LNCaP clone FGC (cell line): ENCODE measurements at regions not wholly inside any gene's neighbourhood (a gene's known extent, or its start where the extent isn't known, plus 50 kb on each side); places are given as distances from the start of the nearest gene placed in this dataset.

Experiments
- DNase-seq: peaks from one replicate; pipeline ENCODE4 v3.0.0-alpha.2; 2011; ENCODE audit warnings: low read depth
- H3K4me3 ChIP-seq: 2 replicates; pipeline ENCODE4 v1.5.1; 2011; ENCODE audit warnings: mild to moderate bottlenecking, low read depth, low read length, control low read depth
- CTCF ChIP-seq: IDR thresholded peaks from 2 replicates; pipeline ENCODE4 v1.5.1; 2012; ENCODE audit warnings: mild to moderate bottlenecking; ENCODE audit not compliant: control insufficient read depth, insufficient read depth; ENCODE audit errors: extremely low read depth

DNA sequence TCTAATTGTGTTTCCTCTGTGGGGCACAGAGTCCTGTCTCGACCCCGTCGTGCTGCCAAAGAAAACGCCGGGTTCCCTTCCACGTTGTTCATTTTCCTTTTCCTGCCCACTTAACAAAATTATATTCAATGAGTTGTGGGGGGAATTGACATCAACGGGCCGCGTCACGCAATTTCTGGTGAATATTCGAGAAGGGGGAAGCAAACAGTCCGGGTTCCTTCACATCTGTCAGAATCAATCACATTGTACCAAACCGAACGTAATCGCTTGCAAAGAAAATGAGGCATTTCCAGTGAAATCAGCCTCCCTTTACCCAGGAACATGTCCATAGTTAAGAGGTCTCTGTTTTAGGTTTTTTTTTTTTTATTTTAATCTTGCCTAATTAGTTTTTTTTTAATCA, 243.5 kb downstream of the SHOX start:
- TF ChIP-seq CTCF = no peak
- DNase-seq = no peak

DNA sequence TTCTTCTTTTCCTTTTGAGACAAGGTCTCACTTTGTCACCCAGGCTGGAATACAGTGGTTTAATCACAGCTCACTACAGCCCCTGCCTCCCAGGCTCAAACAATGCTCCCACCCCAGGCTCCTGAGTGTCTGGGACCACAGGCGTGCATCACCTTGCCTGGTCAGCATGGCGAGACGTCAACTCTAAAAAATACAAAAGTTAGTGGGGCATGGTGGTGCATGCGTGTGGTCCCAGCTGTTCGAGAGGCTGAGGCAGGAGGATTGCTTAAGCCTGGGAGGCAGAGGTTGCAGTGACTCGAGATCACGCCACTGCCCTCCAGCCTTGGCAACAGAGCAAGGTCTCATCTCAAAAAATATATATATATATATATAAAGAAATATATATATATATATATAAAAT, 242.4 kb downstream of the SHOX start:
- H3K4me3 ChIP-seq = no peak overlapping the region
- no peak for DNase-seq
- no peak for TF ChIP-seq CTCF

More for the DNA sequence above, 243.5 kb downstream of the SHOX start:
- no peak overlapping the region for H3K4me3 ChIP-seq

DNA sequence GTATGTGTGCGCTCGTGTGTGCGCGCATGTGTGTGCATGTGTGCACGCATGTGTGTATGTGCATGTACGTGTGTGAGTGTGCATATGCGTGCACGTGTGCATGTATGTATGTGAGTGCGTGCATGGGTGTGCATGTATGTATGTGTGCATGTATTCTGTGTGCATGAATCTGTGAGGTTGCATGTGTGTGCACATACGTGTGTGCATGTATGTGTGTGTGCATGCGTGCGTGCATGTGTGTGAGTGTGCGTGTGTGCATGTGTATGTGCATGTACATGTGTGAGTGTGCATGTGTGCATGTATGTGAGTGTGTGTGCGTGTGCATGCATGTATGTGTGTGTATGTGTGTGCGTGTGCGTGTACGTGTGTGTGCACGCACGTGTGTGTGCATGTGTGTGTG, 241.5 kb downstream of the SHOX start:
- TF ChIP-seq CTCF = no peak
- H3K4me3 ChIP-seq = no peak overlapping the region
- no peak for DNase-seq

- no peak for DNase-seq
- H3K4me3 ChIP-seq = no peak overlapping the region
- no peak for TF ChIP-seq CTCF
Measured at GRCh38 chrX:871626-872025, 241.0 kb downstream of the SHOX start.

- no peak for TF ChIP-seq CTCF
- DNase-seq = no peak
- H3K4me3 ChIP-seq = no peak overlapping the region
Measured at GRCh38 chrX:867966-868647, 237.5 kb downstream of the SHOX start.

- no peak for TF ChIP-seq CTCF
- DNase-seq = no peak
Measured at GRCh38 chrX:867502-867901, 236.9 kb downstream of the SHOX start.

DNA sequence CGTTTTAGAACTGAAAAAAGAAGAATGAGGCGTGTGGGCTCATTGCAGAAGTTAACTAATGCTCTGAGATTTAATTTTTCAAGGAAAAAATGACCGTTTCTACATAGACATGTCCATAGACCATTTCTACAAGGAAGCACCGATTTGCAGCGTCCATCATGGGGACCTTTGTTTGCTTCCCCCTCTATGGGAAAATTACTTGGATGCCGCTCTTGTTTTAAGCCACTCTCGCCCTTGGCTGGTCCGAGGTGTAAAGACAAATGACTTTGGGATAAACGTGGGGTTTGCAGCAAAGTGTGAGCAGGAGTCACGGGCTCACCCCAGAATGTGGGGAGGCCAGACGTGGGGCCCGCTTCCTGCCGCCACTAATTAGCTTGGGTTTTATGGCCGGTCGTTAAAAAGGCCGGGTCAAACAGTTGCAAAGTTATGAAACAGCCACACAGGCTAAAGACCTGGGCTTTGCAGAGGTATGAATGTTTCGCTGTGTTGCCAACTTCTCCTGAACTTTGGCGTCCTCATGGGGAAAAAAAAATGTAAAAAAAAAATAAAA, 235.9 kb downstream of the SHOX start:
- H3K4me3 ChIP-seq = no peak overlapping the region

More at GRCh38 chrX:867502-867901, 236.9 kb downstream of the SHOX start:
- no peak overlapping the region for H3K4me3 ChIP-seq

More for the DNA sequence above, 235.9 kb downstream of the SHOX start:
- no peak for DNase-seq
- no peak for TF ChIP-seq CTCF
